ENCODE measurements at regions not wholly inside any gene's neighbourhood (a gene's known extent, or its start where the extent isn't known, plus 50 kb on each side); places are given as distances from the start of the nearest gene placed in this dataset.

GRCh38 chr9:30928045-30928444 lies 1456.4 kb upstream of the ACO1 start:
- H3K9me2 ChIP-seq (replicated peaks; ENCODE audit: low read depth, low read length): no peaks in the 10 kb centered on the region
- no peaks in the 10 kb centered on the region for H4K20me1 ChIP-seq (ENCODE audit: insufficient read depth, low read length, poor library complexity, severe bottlenecking)
- no peaks in the 10 kb centered on the region for H3K36me3 ChIP-seq (ENCODE audit: insufficient read depth, low read length)
- H2AFZ ChIP-seq (ENCODE audit: low read length): no peak overlapping the region
- no peaks in the 10 kb centered on the region for H3K4me1 ChIP-seq (ENCODE audit: insufficient read depth, low read length, poor library complexity, severe bottlenecking)
- H3K9me3 ChIP-seq (ENCODE audit: insufficient read depth, low read depth, low read length): no peaks in the 10 kb centered on the region
- H3K4me2 ChIP-seq (ENCODE audit: low read depth, low read length, poor library complexity, severe bottlenecking): no peak overlapping the region
- H3F3A ChIP-seq (ENCODE audit: low read depth): no peaks in the 10 kb centered on the region
- no peaks in the 10 kb centered on the region for H3K27me3 ChIP-seq (ENCODE audit: insufficient read depth, low read length, poor library complexity, severe bottlenecking)
- no peak overlapping the region for H3K9ac ChIP-seq (ENCODE audit: low read depth, low read length, poor library complexity, severe bottlenecking)
- TF ChIP-seq EZH2phosphoT487 (IDR thresholded peaks at IDR 0.05; ENCODE audit: borderline replicate concordance) (no peak), CTCF (conservative IDR thresholded peaks at IDR 0.05; ENCODE audit: low read length) (no peak)
- no peak overlapping the region for H3K4me3 ChIP-seq (ENCODE audit: low read length, poor library complexity, severe bottlenecking)
- no peaks in the 10 kb centered on the region for H3K79me2 ChIP-seq (ENCODE audit: insufficient read depth, low read length)

- no peak overlapping the region for H3K9ac ChIP-seq (ENCODE audit: low read depth, low read length, poor library complexity, severe bottlenecking)
- H2AFZ ChIP-seq (ENCODE audit: low read length): no peak overlapping the region
- no peaks in the 10 kb centered on the region for H4K20me1 ChIP-seq (ENCODE audit: insufficient read depth, low read length, poor library complexity, severe bottlenecking)
- H3F3A ChIP-seq (ENCODE audit: low read depth): no peaks in the 10 kb centered on the region
- no peaks in the 10 kb centered on the region for H3K27me3 ChIP-seq (ENCODE audit: insufficient read depth, low read length, poor library complexity, severe bottlenecking)
- no peaks in the 10 kb centered on the region for H3K9me2 ChIP-seq (replicated peaks; ENCODE audit: low read depth, low read length)
- no peak overlapping the region for H3K4me3 ChIP-seq (ENCODE audit: low read length, poor library complexity, severe bottlenecking)
- no peaks in the 10 kb centered on the region for H3K9me3 ChIP-seq (ENCODE audit: insufficient read depth, low read depth, low read length)
- H3K36me3 ChIP-seq (ENCODE audit: insufficient read depth, low read length): no peaks in the 10 kb centered on the region
- no peaks in the 10 kb centered on the region for H3K79me2 ChIP-seq (ENCODE audit: insufficient read depth, low read length)
- no peaks in the 10 kb centered on the region for H3K4me1 ChIP-seq (ENCODE audit: insufficient read depth, low read length, poor library complexity, severe bottlenecking)
- no peak overlapping the region for H3K4me2 ChIP-seq (ENCODE audit: low read depth, low read length, poor library complexity, severe bottlenecking)
- TF ChIP-seq EZH2phosphoT487 (IDR thresholded peaks at IDR 0.05; ENCODE audit: borderline replicate concordance) (no peak), CTCF (conservative IDR thresholded peaks at IDR 0.05; ENCODE audit: low read length) (no peak)
Measured at GRCh38 chr9:30932226-30932625, 1452.2 kb upstream of the ACO1 start.

- no peaks in the 10 kb centered on the region for H3K9me2 ChIP-seq (replicated peaks; ENCODE audit: low read depth, low read length)
Measured at GRCh38 chr9:30935730-30936129, 1448.7 kb upstream of the ACO1 start.

More at GRCh38 chr9:30935730-30936129, 1448.7 kb upstream of the ACO1 start:
- Histone ChIP-seq H3K4me1 (ENCODE audit: insufficient read depth, low read length, poor library complexity, severe bottlenecking) (no peaks in the 10 kb centered on the region), H2AFZ (ENCODE audit: low read length) (no peak overlapping the region), H3K9ac (ENCODE audit: low read depth, low read length, poor library complexity, severe bottlenecking) (no peak overlapping the region), H3K79me2 (ENCODE audit: insufficient read depth, low read length) (no peaks in the 10 kb centered on the region), H3K36me3 (ENCODE audit: insufficient read depth, low read length) (no peaks in the 10 kb centered on the region), H3K27me3 (ENCODE audit: insufficient read depth, low read length, poor library complexity, severe bottlenecking) (no peaks in the 10 kb centered on the region), H3K4me3 (ENCODE audit: low read length, poor library complexity, severe bottlenecking) (no peak overlapping the region), H3K9me3 (ENCODE audit: insufficient read depth, low read depth, low read length) (no peaks in the 10 kb centered on the region), H3K4me2 (ENCODE audit: low read depth, low read length, poor library complexity, severe bottlenecking) (no peak overlapping the region), H3F3A (ENCODE audit: low read depth) (no peaks in the 10 kb centered on the region), H4K20me1 (ENCODE audit: insufficient read depth, low read length, poor library complexity, severe bottlenecking) (no peaks in the 10 kb centered on the region)
- TF ChIP-seq CTCF (conservative IDR thresholded peaks at IDR 0.05; ENCODE audit: low read length): no peak

Measured in Loucy (cell line).